NCI-H146 treated with DMSO at 0.1 percent for 48 hours (cell line): ENCODE measurements at regions not wholly inside any gene's neighbourhood (a gene's known extent, or its start where the extent isn't known, plus 50 kb on each side); places are given as distances from the start of the nearest gene placed in this dataset.

Experiments
- DNase-seq: peaks from one replicate; lab custom pipeline; 2025; ENCODE audit not compliant: unreplicated experiment; lab: John Stamatoyannopoulos, UW

DNA sequence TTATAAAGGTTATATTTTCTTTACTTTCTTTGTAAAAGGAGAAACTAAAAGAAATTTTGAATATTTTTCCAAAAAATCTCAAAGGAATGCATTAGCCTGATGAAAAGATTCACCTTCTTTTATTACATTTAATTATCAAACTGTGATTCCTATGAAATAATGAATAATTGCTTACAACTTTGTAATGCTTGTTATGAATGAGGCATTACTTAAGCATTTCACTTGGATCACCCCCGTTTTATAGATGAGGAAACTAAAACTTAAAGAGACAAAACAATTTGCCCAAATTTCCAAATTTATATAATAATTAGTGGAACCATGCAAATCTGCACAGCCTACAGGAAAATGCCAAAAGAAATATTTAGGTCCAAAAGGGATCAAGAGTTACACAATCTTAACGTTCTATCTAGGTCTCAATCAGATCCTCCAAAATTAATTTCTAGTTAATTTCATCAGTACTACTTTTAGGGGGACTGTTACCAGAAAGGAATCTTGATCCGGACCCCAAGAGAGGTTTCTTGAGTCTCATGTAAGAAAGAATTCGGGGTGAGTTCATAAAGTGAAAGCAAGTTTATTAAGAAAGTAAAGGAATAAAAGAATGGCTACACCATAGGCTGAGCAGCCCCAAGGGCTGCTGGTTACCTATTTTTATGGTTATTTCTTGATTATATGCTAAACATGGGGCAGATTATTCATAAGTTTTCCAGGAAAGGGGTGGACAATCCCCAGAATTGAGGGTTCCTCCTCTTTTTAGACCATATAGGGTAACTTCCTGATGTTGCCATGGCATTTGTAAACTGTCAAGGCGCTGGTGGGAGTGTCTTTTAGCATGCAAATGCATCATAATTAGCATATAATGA, 288.0 kb downstream of the ADGB start:
- DNase-seq: no peak

DNA sequence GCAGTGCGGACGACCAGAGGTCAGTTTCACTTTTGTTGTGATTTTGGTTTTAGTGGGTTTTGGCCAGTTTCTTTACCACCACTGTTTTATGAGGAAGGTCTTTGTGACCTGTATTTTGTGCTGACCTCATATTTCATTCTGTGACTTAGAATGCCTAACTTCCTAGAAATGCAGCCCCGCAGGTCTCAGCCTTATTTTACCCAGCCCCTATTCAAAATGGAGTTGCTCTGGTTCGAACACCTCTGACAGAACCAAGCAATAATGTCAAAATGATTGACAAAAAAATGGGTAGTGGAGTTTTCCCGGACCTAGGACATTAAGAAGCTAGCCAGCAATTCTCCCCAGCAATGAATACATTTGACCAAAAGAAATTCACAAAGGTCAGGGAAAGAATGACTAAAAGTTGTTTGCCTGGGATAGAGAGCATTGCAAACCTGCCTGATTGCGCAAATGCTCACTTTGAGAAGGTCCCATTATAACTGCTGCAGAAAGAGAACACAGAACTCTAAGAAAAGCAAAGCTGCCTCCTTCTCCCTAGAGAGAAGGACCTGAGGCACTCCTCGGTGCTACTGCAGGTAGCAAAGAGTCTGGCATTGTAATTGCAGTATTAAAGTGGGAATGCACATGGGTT, 288.8 kb downstream of the ADGB start:
- DNase-seq: no peak

- no peak for DNase-seq
These were observed 290.5 kb downstream of the ADGB start for GRCh38 chr6:146889303-146889702.

DNA sequence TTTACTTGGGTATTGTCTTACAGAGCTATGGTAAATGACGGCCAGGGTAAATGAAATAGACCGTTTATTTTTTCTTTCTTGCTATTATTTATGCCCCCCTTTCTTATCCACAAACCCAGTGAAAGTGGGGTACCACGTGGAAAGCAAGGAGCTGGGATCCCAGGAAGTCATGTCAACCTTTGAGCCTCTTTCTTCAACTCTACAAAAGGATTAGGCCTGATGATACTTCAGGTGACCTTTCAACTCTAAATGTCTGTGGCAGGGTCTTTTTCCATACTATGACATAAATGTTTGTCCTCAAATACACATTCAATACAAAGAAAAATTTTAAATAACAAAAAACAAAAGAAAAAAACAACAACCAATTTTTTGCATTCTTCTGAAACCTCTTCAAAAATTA, 291.4 kb downstream of the ADGB start:
- DNase-seq: no peak

DNA sequence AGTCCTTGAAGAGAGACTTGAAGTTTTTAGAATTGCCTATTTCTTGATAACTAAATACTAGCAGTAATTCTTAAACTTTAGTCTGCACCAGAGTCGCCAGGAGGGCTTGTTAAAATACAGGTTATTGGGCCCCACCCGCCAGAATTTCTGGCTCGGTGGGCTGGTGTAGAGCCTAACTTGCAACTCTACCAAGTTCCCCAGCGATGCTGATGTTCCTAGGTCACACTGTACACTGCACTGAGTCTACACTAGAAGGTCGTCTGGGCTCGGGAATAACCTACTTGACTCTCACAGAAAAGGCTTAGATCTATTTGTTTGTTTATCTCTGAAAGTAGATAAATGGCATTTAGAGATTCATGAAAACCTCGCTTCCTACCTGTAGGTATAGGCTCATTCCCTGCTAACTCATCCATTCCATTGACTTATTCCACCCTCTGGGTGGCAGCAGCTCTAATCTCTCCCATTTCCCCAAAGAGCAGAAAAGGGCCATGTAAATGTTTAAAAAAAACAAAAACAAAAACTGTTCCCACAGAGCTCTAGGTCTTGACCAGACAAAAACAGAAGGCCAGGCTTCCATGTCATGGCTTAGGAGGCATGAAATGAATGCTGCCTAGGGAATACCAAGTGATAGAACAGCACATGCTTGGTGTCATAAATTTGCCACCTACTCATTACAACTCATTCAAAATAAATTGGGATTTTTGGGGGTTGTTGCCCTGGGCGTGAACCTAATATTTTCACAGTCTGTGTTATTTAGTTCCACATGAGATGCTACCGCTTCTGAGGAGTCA, 292.1 kb downstream of the ADGB start:
- no peak for DNase-seq

GRCh38 chr6:146891615-146892265, 293.0 kb downstream of the ADGB start:
- no peak for DNase-seq

- no peak for DNase-seq
These were observed 293.5 kb downstream of the ADGB start for GRCh38 chr6:146892283-146892612.

- no peak for DNase-seq
These were observed 294.0 kb downstream of the ADGB start for GRCh38 chr6:146892613-146893401.

DNA sequence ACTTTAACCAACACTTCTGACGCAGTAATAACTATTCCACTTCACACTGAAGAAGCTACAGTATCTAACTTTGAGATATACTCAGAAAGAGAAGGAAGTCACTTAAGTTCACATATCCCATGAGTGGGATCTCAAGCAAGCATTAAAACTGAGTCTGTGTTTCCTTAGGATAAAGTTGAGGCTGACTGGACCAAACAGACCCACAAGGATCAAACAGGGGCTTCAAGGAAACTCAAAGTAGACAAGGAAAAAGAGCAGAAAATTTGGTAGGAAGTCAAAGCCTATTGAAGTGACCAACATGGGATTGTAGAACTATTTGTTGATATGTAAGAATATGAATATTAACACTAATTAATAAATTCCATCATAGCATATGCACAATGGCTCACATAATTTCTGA, 294.9 kb downstream of the ADGB start:
- no peak for DNase-seq

GRCh38 chr6:146894624-146895023, 295.9 kb downstream of the ADGB start:
- no peak for DNase-seq

GRCh38 chr6:146895101-146895771, 296.5 kb downstream of the ADGB start:
- DNase-seq: no peak

DNA sequence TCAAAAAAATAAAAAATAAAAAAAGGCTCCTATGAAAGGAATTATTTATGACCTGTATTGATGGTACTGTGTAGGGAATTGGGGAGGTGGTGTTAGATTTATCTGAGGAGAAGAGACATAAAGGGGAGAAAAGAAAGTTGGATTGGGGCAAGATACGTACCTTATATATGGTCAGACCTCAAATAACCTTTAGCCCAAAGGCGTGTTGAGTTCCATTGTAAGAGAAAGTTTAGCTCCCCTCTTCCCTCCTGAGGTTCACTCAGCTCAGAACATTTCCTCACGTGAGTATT, 296.9 kb downstream of the ADGB start:
- DNase-seq: no peak

GRCh38 chr6:146896062-146896813, 297.5 kb downstream of the ADGB start:
- no peak for DNase-seq

GRCh38 chr6:146896960-146897701, 298.4 kb downstream of the ADGB start:
- DNase-seq: no peak

DNA sequence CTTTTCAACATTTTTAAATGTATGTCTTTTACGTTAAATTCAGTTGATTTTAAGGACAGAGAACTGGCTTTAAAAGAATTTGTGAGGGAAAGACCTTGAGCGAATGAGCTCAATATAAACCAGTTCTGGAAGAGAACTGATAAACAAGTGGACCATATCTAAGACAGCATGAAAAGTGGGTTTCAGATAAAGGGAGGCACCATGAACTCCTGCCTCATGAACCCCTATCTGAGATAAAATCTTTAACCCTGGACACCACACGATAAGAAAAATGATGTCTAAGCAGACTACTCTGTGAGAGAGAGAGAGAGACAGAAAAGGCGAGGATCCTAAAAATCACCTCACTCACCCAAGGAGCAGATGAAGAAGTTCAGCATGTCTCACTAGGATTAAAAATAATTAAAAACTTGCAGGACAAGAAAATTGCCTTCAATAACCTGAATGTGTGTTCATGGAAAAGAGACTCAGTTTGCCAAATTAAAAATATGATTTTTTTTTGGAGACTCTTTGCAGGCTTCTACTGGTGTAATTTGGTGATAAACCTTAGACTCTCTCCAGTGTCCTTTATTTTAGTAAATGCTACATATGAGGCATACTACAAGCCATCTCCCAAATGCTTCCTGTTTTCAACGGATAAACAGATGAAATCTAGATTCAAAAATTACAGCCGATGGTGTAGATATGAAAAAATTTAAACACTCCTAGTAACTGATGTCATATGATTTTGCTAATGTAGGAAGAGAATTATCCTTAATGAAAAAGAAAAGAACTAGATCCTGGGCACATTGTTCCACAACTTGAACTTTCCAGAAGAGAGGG, 299.5 kb downstream of the ADGB start:
- DNase-seq: no peak

DNA sequence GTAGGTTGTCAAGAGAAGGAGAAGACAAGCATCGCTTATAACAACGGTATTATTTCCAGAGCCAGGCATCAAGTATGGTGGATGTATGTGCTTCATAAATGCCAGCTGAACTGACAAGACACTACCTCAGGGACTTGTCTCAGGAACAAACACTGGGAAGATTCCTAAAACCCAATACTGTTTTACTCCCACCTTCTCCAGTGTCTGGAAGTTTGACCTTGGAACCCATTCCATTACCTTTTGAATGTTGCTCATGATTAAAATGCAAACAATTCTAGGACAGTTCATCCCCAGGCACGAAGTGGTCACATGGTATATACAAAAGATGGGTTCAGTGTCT, 300.1 kb downstream of the ADGB start:
- no peak for DNase-seq

- DNase-seq: no peak
These were observed 302.0 kb upstream of the STXBP5 start for GRCh38 chr6:146901940-146902816.
